HepG2 (cell line): ENCODE measurements at regions not wholly inside any gene's neighbourhood (a gene's known extent, or its start where the extent isn't known, plus 50 kb on each side); places are given as distances from the start of the nearest gene placed in this dataset.
"Not testable (repeated sequence)": the region's sequence is repeated elsewhere in the genome, so short reads cannot be mapped to it uniquely, and the experiment has no call there.

Source experiments
- ATAC-seq: fragments of 200-7000 bp; cut with Tn5 transposase; 3 replicates; pipeline ENCODE4 v1.9.1; 2020; ENCODE audit warnings: mild to moderate bottlenecking, moderate library complexity
- BruUV-seq: library from RNA; stranded (reverse); fragments of 400-500 nt; replicated peaks from 2 replicates; lab custom pipeline; 2021; lab: Mats Ljungman, UMichigan
- CTCF ChIA-PET: fragments of 300-600 bp; formaldehyde crosslinking; extraction: SDS; loops from one replicate; lab custom pipeline; 2021; ENCODE audit warnings: low total read pairs, inconsistent platforms, low intra/inter-chr PET ratio; lab: Yijun Ruan, JAX
- POLR2A ChIA-PET: fragments of 350-600 bp; sonication (Branson Sonifier 250); formaldehyde crosslinking; loops from one replicate; lab custom pipeline; 2020; ENCODE audit warnings: antibody characterized with exemption, inconsistent platforms; lab: Yijun Ruan, JAX
- DNase-seq: peaks from one replicate; pipeline ENCODE4 v3.0.0-alpha.2; 2015; ENCODE audit warnings: low spot score
- FAIRE-seq: peaks from 3 replicates; lab custom pipeline; 2011; peaks lifted over from hg19 to GRCh38; lab: Jason Lieb, UNC
- H2AFZ ChIP-seq: one replicate; pipeline ENCODE4 v1.6.1; 2011; ENCODE audit warnings: low read length, inconsistent platforms
- H3K27ac ChIP-seq: fragments of 300-600 bp; 3 replicates; pipeline ENCODE4 v1.8.0; 2011; ENCODE audit warnings: mixed run types, mild to moderate bottlenecking, mixed read lengths, low read length, inconsistent platforms; ENCODE audit not compliant: insufficient read depth; ENCODE audit errors: extremely low read length
- H3K27me3 ChIP-seq, 2 experiments: fragments of 200-600 bp in 1 of 2; 2 replicates in 1 of 2; 3 replicates in 1 of 2; pipeline versions ENCODE4 v1.6.0 to v1.8.0; 2011; ENCODE audit warnings: low read length in 2 of 2, mild to moderate bottlenecking in 2 of 2, moderate library complexity in 2 of 2, inconsistent platforms in 1 of 2; ENCODE audit not compliant: insufficient read depth in 2 of 2, control insufficient read depth in 1 of 2
- H3K36me3 ChIP-seq, 2 experiments: fragments of 200-600 bp in 1 of 2; replicated peaks in 1 of 2; 2 replicates in 1 of 2; 3 replicates in 1 of 2; pipeline versions ENCODE4 v1.5.1 to v1.8.0; 2011; ENCODE audit warnings: low read length in 2 of 2, inconsistent platforms in 1 of 2; ENCODE audit not compliant: insufficient read depth in 2 of 2, control insufficient read depth in 1 of 2
- H3K4me1 ChIP-seq: 2 replicates; pipeline ENCODE4 v1.5.1; 2012; ENCODE audit warnings: low read length, inconsistent platforms; ENCODE audit not compliant: insufficient read depth
- H3K4me2 ChIP-seq: 2 replicates; pipeline ENCODE4 v1.6.0; 2011; ENCODE audit warnings: low read depth, low read length, inconsistent platforms
- H3K4me3 ChIP-seq, 3 experiments: fragments of 200-600 bp in 1 of 3; sonication (generic), shearing (Covaris generic) in 1 of 3; replicated peaks in 1 of 3; 2 replicates each; pipeline ENCODE4 v1.5.1; 2011 to 2016; ENCODE audit warnings: low read length in 3 of 3, inconsistent platforms in 2 of 3, low read depth in 2 of 3, mild to moderate bottlenecking in 2 of 3, control low read depth in 1 of 3, mixed read lengths in 1 of 3; ENCODE audit not compliant: insufficient read depth in 1 of 3
- H3K79me2 ChIP-seq: one replicate; pipeline ENCODE4 v1.6.1; 2011; ENCODE audit warnings: low read length, inconsistent platforms; ENCODE audit not compliant: insufficient read depth
- H3K9ac ChIP-seq: 2 replicates; pipeline ENCODE4 v1.6.0; 2011; ENCODE audit warnings: mild to moderate bottlenecking, low read depth, low read length, inconsistent platforms; ENCODE audit not compliant: insufficient read depth
- H3K9me3 ChIP-seq: 2 replicates; pipeline ENCODE4 v1.5.1; 2012; ENCODE audit warnings: mild to moderate bottlenecking, low read length
- H4K20me1 ChIP-seq: 2 replicates; pipeline ENCODE4 v1.6.0; 2011; ENCODE audit warnings: inconsistent platforms, mild to moderate bottlenecking, low read length, moderate library complexity; ENCODE audit not compliant: insufficient read depth
- CEBPB ChIP-seq: IDR thresholded peaks from 2 replicates; pipeline ENCODE4 v1.6.1; 2011; ENCODE audit warnings: low read depth, low read length, improper control_type of control experiment, borderline replicate concordance
- CEBPG ChIP-seq: IDR thresholded peaks from 2 replicates; pipeline ENCODE4 v1.6.1; 2016
- FOXA3 ChIP-seq: IDR thresholded peaks from 2 replicates; pipeline ENCODE4 v1.6.1; 2016; ENCODE audit warnings: missing genetic modification reagents, missing compliant biosample characterization
- ZNF644 ChIP-seq: IDR thresholded peaks from 2 replicates; pipeline ENCODE4 v1.6.1; 2016; ENCODE audit warnings: low read depth
- WGBS: methylation state at CpG from one replicate; pipeline ENCODE4 v1.1.6; 2017; ENCODE audit warnings: low lambda C conversion rate; 5-methylcytosine and 5-hydroxymethylcytosine counted together
- in situ Hi-C: cut with HindIII; loops from 2 replicates; pipeline ENCODE4 v1.10.0; 2017; ENCODE audit warnings: low pct_unique_long_range_greater_than_20kb; ENCODE audit not compliant: extremely low pct_ligation_motif_present
- intact Hi-C: fragments of 100-400 bp; cut with micrococcal nuclease; formaldehyde crosslinking; loops from one replicate; pipeline ENCODE4 v1.10.0; 2022; ENCODE audit not compliant: unreplicated experiment

- H3K36me3 ChIP-seq, intact Hi-C loops, H2AFZ ChIP-seq, FAIRE-seq, H3K4me3 ChIP-seq, CTCF ChIA-PET, POLR2A ChIA-PET, H3K9me3 ChIP-seq, H3K9ac ChIP-seq, H3K27me3 ChIP-seq, H4K20me1 ChIP-seq, BruUV-seq, DNase-seq, H3K27ac ChIP-seq, H3K4me2 ChIP-seq, in situ Hi-C loops: not testable (repeated sequence)
- H3K4me1 ChIP-seq = peaks cover 32% of the 10 kb centered on the region
- TF ChIP-seq CEBPB (0 out of 2 replicates have a peak, but pooled peaks have one; percentile 23), FOXA3 (CRISPR knock-in tag) (0 out of 2 replicates have a peak, but pooled peaks have one; percentile 9), ZNF644 (peak; percentile 52; the same call in 1 of the 2 replicates), CEBPG (CRISPR knock-in tag) (peak; percentile 71)
- ATAC-seq = peak; percentile 57
- H3K79me2 ChIP-seq = peaks cover 36% of the 10 kb centered on the region
- WGBS = 88% methylated on average over 2 of the region's 3 CpGs
Measured at GRCh38 chr2:111465521-111465920, 344.8 kb downstream of the BCL2L11 start.

GRCh38 chr2:111466744-111467143 is 346.0 kb downstream of the BCL2L11 start:
- POLR2A ChIA-PET, BruUV-seq, H3K27me3 ChIP-seq, FAIRE-seq, H3K9me3 ChIP-seq, H3K36me3 ChIP-seq, CTCF ChIA-PET, DNase-seq, in situ Hi-C loops, H3K27ac ChIP-seq, H2AFZ ChIP-seq, H4K20me1 ChIP-seq, H3K4me3 ChIP-seq, H3K9ac ChIP-seq, intact Hi-C loops: not testable (repeated sequence)
- peak; percentile 35 for ATAC-seq
- H3K4me2 ChIP-seq = peak overlapping the region; percentile 18; the same call in 1 of the 2 replicates
- WGBS = 56% methylated on average over 4 of the region's 4 CpGs
- H3K79me2 ChIP-seq = peaks cover 38% of the 10 kb centered on the region
- H3K4me1 ChIP-seq = peaks cover 32% of the 10 kb centered on the region

DNA sequence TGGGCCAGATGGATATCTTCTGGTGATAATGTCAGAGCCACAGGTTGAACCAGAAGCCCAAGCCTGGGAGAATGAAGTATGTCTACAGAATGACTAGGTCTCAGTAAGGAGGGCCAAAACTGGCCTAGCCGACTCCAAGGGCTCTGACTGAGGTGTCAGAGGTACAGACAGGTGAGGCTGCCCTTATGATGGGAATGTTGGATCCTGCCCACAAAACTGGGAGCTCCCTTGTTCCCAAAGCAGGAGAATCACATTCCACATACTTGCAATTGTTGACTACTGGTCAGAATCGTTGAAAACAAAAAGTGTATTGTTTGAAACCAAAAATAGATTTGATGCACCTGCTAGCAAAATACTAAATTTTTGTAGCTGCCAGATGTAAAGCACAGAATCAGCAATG is 350.2 kb downstream of the BCL2L11 start:
- intact Hi-C loops, POLR2A ChIA-PET, CTCF ChIA-PET, ATAC-seq, DNase-seq, H3K27me3 ChIP-seq, in situ Hi-C loops, BruUV-seq, H2AFZ ChIP-seq, H3K27ac ChIP-seq, H3K4me3 ChIP-seq, H3K9ac ChIP-seq, H4K20me1 ChIP-seq, FAIRE-seq, H3K4me2 ChIP-seq, H3K9me3 ChIP-seq, H3K36me3 ChIP-seq: not testable (repeated sequence)
- Histone ChIP-seq H3K79me2 (peaks cover 34% of the 10 kb centered on the region), H3K4me1 (peaks cover 11% of the 10 kb centered on the region)
- WGBS = 100% methylated on average over 1 of the region's 2 CpGs

DNA sequence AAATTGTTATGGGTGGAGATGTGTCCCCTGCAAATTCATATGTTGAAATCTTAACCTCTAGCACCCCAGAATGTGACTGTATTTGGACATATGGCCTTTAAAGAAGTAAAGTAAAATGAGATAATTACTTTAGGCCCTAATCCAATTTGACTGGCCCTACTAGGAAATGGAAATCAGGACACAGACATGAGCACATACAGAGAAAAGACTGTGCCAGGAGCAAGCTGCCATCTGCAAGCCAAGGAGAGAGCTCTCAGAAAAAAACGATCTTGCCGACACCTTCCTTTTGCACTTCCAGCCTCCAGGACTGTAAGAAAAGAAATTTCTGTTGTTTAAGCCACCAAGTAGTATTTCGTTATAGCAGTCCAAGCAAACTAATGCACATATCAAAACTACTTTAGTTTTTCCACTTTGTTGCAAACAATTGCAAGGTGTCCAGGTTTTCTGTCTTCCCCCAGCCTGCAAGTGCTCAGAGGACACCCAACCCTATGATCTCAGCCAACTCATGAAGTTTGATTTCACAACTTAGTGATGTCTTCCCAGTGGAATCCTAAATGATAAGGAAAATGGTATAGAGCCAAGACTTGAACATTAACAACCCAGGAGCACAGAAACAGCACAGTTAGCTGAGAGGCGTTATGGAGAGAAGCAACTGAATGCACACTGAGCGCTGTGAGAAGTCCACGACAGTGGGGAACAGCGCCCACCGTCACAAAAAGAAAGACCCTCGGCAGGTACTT is 351.2 kb downstream of the BCL2L11 start:
- not testable (repeated sequence) for H3K4me2 ChIP-seq, BruUV-seq, H4K20me1 ChIP-seq

More for the DNA sequence above, 351.2 kb downstream of the BCL2L11 start:
- H3K4me1 ChIP-seq, H3K9ac ChIP-seq, H3K27me3 ChIP-seq, H3K4me3 ChIP-seq, H3K36me3 ChIP-seq, H3K9me3 ChIP-seq, H2AFZ ChIP-seq, in situ Hi-C loops, FAIRE-seq, intact Hi-C loops, H3K27ac ChIP-seq, ATAC-seq, POLR2A ChIA-PET, DNase-seq, CTCF ChIA-PET: not testable (repeated sequence)
- 80% methylated on average over 6 of the region's 9 CpGs for WGBS
- peaks cover 27% of the 10 kb centered on the region for H3K79me2 ChIP-seq
